NCI-H82 (cell line): ENCODE measurements at regions not wholly inside any gene's neighbourhood (a gene's known extent, or its start where the extent isn't known, plus 50 kb on each side); places are given as distances from the start of the nearest gene placed in this dataset.
"Not testable (repeated sequence)": the region's sequence is repeated elsewhere in the genome, so short reads cannot be mapped to it uniquely, and the experiment has no call there.

ENCODE experiments used
- DNase-seq: peaks from one replicate; lab custom pipeline; 2025; lab: John Stamatoyannopoulos, UW

GRCh38 chr6:14396826-14397517 is 279.4 kb downstream of the CD83 start:
- no peak for DNase-seq

DNA sequence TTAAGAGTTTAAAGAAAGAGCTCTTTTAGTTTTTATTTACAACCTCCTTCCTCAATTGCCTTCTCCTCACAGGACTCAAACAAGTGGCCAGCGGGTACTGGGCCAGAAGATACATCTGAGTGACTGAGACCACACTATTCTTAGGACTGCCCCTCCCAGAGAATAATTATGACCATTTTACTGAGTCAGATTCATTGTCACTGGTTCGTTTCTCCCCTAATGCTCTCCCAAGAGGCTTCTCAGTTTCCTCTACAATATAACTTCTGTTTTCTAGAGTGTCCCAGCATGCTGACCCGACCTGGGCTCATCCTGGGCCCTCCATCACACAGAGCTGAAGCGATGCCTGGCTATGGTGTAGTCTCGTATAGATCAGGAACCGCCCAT is 279.9 kb downstream of the CD83 start:
- DNase-seq: no peak

DNA sequence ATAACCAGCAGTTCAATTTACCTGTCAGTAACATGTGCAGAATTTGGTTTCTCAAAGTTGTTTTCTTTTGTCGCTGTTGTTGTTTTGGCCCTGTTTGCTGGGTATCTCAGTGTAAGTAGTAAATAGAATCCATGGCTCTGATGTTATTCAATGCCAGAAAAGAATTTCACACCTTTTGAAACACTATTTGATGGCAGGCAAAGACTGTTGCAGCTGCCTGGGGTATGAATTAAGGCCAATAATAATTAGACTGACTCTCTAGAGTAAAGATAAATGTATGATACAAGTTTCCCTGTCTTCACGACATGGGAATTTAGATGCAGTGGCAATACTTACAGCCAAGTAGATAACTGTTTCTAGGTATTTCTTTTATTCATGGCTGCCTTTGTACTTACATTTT is 281.4 kb downstream of the CD83 start:
- no peak for DNase-seq

DNA sequence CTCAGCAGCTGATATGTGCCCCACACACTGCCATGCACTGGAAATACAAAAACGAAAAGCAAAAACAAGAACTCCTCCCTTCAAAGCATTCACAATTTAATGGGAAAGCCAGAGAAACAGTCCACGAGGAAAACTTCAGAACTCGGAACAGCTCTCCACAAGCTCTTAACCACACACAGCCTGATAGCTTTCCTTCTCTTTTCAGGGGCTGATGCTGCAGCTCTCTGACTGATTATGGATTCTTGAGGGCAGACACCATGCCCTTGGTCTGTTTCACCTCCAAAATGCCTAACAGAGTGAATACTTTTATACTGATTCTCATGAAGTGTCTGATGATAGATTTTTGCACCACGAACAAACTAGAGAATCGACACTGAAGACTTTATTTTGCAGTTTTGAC is 282.1 kb downstream of the CD83 start:
- no peak for DNase-seq

DNA sequence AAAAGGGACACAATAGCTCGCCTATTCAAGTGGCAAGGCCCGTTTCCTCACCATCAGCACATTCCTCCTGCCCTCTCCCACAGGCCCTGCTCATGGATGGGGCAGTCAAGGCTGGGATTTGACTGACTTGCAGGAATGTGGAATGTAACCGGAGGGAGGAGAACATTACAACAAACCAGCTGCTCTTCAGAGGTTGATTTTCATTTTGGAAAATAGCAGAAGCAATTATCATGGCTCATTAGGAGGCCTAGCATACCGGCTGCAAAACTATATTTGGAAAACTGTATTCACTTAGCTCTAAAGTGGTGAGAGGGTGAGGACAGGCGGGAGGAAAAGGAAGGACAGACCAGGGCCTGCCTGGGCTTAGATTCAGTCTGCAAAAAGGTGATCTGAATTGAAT is 283.7 kb downstream of the CD83 start:
- no peak for DNase-seq

GRCh38 chr6:14406614-14407331 is 289.2 kb downstream of the CD83 start:
- peak; percentile 50 for DNase-seq

DNA sequence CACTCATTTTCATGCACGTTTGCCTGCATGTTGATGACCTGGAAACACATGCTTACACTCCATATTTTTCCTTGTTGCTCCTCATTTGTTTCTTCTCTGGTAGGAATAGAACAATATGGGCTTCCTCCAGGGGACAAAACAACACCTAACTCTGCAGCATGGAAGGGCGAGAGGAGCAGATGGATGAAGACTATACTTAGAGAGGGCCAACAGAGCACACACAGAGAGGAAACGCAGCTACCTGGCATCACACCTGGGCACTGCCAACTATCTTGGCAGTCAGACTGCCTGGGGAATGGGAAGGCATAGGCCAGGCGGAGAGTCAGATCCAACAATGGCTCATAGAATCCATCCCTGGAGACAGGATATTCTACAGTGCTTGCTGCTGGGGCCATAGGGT is 290.9 kb downstream of the CD83 start:
- DNase-seq: no peak

DNA sequence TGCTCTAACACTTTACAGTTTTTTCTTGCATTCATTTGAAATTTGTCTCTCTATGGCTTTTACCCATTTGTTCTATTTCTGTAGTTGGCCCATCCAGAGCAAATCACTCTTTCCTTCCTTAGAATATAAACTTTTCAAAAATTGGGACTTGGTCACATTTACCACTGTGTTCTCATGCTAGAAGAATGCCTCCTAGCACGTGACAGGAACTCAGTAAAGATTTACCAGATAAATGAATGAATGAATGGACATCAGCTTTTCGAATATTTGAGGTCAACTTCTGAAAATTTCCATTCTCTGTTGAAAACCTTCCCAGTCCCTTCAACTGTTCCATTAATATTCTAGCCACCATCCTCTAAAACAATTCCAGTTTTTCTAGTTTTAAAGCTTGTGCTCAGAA is 294.5 kb downstream of the CD83 start:
- DNase-seq: no peak

DNA sequence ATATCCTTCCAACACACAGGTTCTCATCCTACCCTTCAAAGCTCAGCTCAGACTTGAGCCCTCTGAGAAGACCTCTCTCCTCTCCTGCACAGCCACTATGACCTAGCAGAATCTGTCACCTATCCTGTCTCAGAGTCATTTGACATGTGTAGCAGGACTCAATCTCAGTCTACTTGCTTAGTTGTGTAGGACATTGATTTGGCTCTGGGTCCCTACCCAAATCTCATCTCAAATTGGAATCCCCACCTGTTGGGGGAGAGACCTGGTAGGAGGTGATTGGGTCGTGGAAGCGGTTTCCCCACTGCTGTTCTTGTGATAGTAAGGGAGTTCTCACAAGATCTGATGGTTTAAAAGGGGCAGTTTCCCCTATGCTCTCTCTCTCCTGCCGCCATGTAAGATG is 297.9 kb downstream of the CD83 start:
- DNase-seq: no peak

DNA sequence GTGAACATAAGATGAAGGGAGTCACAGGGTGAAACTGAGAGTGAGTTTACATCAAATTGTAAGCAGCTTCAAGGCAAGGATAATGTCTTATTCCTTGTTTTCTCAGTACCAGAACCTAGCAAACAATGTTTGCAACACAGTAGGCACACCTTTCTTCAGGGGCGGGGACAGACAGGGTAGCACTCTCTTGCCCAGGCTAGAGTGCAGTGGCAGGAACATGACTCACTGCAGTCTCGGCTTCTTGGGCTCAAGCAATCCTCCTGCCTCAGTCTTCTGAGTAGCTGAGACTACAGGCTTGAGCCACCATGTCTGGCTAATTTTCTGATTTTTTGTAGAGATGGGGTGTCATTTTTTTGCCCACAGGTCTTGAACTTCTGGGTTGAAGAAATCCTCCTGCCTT is 299.8 kb downstream of the CD83 start:
- DNase-seq: no peak

- DNase-seq: not testable (repeated sequence)
Observed at GRCh38 chr6:14419224-14419623, 301.7 kb downstream of the CD83 start.

GRCh38 chr6:14422061-14422460 is 304.5 kb downstream of the CD83 start:
- DNase-seq: no peak

DNA sequence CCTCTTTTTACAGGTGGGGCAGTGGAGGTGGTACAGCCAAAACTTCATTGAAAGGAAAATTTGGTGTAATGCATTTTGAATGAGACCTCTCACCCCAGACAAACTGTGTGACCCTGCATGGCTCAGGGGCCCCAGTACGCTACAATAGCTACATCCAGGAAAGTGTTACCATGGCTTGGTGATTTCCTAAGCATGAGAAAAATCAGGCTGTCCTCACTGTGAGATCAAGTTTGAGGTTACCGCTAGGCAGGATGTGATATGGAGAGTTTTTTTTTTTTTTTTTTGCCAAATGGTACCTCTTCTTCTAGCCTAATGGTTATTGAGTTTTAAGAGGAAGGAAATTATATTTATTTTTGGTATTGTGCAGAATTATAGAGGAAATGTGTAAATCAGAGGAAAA is 305.3 kb downstream of the CD83 start:
- no peak for DNase-seq

DNA sequence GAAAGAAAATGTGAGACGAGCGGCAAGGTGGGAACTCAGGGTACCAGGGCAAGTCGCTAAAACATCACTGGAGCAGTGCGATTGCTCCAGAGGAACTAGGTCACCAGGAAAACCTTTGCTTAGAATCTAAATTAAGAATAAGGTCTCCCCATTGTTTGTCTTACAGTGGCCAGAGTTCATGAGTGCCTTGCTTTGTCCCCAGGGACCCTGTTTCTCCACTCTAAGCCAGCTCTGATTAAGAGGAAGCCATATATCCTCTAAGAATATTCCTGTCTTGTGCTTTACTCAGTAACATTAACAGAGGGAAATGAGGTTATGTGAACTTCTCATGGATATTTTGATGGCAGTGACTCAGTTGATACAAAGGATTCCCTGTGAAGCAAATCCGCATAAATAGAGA is 305.8 kb downstream of the CD83 start:
- DNase-seq: no peak

- DNase-seq: no peak
Observed at GRCh38 chr6:14423955-14424354, 306.4 kb downstream of the CD83 start.

- no peak for DNase-seq
Observed at GRCh38 chr6:14425805-14426204, 308.2 kb downstream of the CD83 start.

GRCh38 chr6:14426281-14426680 is 308.7 kb downstream of the CD83 start:
- no peak for DNase-seq

- DNase-seq: no peak
Observed at GRCh38 chr6:14428269-14428668, 310.7 kb downstream of the CD83 start.

GRCh38 chr6:14429396-14429795 is 311.8 kb downstream of the CD83 start:
- peak; percentile 28 for DNase-seq

GRCh38 chr6:14430218-14430617 is 312.6 kb downstream of the CD83 start:
- DNase-seq: no peak

GRCh38 chr6:14431385-14432330 is 314.1 kb downstream of the CD83 start:
- peak; percentile 78 for DNase-seq

- no peak for DNase-seq
Observed at GRCh38 chr6:14434916-14435690, 317.5 kb downstream of the CD83 start.
